Renal pelvis (tissue), 1 donor: ENCODE measurements at regions not wholly inside any gene's neighbourhood (a gene's known extent, or its start where the extent isn't known, plus 50 kb on each side); places are given as distances from the start of the nearest gene placed in this dataset.
"Not testable (repeated sequence)": the region's sequence is repeated elsewhere in the genome, so short reads cannot be mapped to it uniquely, and the experiment has no call there.

ENCODE experiments used
- DNase-seq: peaks from one replicate; pipeline ENCODE4 v3.0.0-alpha.2; 2013

- no peak for DNase-seq
Observed at GRCh38 chr5:57396701-57397100, 85.9 kb downstream of the ACTBL2 start.

DNA sequence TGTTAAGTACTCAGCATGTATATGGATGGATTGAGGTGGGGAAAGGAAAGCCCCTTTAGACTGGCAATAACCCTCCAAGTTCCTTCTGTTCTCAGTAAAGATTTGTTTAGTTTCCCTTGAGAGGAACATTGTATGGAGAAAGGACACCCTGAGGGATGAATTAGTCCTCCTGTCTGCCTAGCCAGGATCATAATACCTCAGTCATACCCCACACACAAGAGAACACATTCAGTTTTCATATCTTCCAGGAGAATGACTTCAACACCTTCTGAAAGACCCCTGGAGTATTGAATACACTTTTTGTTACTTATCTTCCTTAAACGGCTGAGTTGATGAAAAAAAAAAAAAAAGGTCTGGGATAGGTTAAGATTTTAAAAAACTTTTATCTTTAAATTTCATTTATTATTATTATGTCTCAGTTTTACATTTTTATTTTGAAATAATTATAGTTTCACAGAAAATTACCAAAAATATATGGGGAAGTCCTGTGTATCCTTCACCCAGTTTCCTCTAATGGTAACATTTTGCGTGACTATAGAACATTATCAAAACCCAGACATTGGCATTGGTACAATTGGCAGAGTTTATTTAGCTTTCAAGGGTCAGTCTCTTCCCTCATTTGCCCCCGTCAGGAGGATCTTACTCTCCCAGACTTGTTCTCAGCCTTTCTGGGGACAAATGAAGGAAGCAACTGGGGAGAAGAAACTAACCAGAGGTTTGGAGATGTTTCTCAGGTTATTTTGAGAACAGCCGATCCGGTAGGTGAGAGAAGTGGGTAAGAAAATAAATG is 88.0 kb downstream of the ACTBL2 start:
- no peak for DNase-seq

- no peak for DNase-seq
Observed at GRCh38 chr5:57386958-57387357, 95.7 kb downstream of the ACTBL2 start.

GRCh38 chr5:57383093-57383861 is 99.3 kb downstream of the ACTBL2 start:
- DNase-seq = no peak

GRCh38 chr5:57382655-57383054 is 100.0 kb downstream of the ACTBL2 start:
- DNase-seq = no peak

DNA sequence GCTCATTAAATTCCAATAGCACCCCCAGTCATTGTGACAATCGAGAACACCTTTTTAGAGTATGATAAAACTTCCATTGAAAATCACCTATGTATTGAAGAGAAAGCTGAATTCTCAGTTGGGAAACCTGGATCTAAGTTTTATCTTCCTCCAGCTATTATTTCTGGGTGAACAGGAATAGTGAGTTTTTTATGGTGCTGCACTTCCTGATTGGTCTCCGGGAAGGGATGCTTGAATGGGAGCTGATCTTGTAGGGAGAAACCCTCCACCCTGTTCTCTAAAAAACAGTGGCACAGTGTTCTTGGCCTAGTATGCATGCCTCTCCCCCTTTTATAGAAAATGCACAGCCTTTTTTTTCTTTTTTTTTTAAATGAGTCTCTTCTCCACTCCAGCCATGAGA is 112.2 kb downstream of the ACTBL2 start:
- DNase-seq = no peak

- no peak for DNase-seq
Observed at GRCh38 chr5:57368010-57368409, 114.6 kb downstream of the ACTBL2 start.

- DNase-seq = no peak
Observed at GRCh38 chr5:57366744-57367143, 115.9 kb downstream of the ACTBL2 start.

DNA sequence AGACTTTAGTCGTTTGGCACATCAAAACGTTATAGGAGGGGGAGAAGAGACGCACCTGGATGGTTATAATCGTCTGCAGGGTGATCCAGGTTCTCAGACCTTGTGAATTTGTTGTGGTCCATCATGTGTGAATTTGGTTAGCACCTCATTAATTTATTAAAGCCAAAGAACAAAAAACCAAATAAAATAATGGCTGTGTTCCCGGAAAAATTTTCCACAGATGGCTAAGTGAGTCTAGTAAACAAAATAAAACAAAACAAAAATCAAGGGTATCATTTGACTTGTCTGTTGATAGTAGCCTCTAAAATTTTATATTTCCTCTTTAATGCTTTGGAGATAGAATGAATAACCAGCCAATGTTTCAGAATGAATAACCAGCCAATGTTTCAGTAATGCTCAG is 119.7 kb downstream of the ACTBL2 start:
- no peak for DNase-seq

GRCh38 chr5:57360871-57361270 is 121.7 kb downstream of the ACTBL2 start:
- no peak for DNase-seq

GRCh38 chr5:57358796-57359592 is 123.6 kb downstream of the ACTBL2 start:
- no peak for DNase-seq

GRCh38 chr5:57356850-57357249 is 125.8 kb downstream of the ACTBL2 start:
- not testable (repeated sequence) for DNase-seq

DNA sequence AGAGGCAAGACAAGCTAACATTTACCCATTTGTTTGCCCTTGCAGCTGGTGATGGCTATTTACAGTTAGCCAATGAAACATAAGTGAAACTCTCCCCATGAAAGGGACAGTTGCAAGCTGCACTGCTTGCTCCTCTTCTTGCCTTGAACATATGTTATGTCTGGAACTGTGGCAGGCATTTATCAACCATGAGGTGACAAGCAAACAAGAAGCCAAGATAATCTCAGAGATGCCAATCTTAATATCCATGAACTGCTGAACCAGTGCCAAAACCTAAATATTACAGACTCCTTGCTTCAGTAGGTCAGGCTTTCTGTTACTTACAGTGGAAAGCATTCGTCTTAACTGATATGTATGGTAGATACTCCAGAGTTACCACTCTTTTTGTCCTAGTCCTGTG is 133.4 kb downstream of the ACTBL2 start:
- DNase-seq = no peak

GRCh38 chr5:57348376-57349140 is 134.1 kb downstream of the ACTBL2 start:
- no peak for DNase-seq

GRCh38 chr5:57346328-57346727 is 136.3 kb downstream of the ACTBL2 start:
- no peak for DNase-seq

DNA sequence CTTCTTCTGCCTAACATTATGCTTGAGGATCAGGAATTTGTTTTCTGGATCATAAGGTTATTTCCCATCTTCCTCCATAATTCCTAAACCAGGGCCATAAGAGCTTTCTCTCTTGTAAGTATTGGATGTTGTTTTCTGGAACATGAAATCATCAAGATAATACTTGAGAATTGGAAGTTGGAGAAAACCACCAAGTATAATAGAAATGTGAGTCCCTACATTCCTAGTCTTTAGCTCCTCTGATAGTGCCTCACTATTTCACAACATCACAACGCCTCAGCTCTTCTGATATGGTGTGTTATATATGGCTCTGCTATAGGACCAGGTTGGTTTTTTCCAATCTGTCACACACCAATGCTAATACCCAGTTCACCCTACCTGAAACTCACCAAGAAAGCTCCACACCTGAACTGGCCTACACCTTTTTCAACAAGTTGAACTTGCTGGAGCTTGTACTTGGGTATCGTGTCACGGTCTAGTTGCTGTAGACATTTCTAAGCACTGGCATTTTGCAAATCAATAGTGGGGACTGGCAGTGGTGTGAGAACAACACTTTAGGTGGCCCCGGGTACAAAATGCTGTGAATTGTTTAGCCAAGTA is 141.1 kb downstream of the ACTBL2 start:
- DNase-seq = no peak

DNA sequence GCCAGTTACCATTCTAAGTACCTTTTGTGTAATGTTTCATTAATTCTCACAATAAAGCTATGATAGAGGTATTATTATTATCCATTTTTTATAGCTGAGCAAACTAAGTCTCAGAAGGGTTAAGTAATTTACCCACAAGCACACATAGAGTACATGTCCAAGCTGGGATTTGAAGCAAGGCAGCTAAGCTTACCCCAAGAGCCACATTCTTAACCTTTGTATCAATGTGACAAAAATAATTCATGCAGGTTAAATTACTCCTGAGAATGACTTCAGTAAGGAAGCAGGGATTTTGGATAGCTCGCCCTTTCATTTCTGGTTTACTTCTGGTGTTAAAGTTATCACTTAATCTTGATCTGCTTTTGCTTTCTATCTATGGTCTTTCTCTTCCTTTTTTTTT is 141.9 kb downstream of the ACTBL2 start:
- DNase-seq = no peak

DNA sequence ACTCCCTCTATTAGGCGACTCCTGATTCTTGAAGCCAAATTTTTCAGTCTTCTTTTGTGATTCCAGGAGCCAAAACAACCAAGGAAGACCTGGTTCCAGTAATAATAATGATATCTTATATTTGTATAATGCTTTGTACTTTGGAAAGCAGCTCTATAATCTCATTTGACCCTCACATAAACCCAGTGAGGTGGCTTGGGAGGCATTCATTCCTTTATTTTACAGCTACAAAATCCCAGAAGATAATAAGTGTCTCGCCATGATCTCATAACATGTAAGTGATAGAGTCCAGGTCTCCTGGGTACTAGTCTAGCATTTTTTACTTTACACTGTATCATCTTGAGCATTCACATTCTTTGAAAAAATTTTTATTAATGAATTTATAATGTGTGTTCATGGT is 143.1 kb downstream of the ACTBL2 start:
- no peak for DNase-seq

DNA sequence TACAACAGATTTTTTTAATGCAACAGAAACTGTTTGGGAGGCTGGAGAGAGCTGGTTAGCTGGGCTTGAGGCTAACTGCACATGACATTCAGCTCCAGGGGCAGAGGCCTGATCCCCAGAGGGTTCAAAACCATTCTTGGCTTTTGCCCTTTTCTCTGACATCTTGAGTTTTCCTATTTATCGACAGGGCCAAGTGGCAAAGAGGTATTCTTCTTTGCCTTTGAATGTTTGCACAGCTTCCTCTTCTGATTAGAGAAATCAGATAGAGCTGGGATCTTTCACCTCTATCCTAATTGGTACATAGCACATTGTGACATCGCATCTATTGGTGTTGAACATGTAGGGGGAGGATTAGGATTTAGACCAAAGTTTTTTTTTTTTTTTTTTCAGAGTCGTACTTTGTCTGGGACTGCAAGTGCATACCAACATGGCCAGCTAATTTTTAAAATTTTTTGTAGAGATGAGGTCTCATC is 143.7 kb downstream of the ACTBL2 start:
- no peak for DNase-seq

- no peak for DNase-seq
Observed at GRCh38 chr5:57338068-57338867, 144.3 kb downstream of the ACTBL2 start.
